B cell (primary cell): ENCODE measurements at regions not wholly inside any gene's neighbourhood (a gene's known extent, or its start where the extent isn't known, plus 50 kb on each side); places are given as distances from the start of the nearest gene placed in this dataset.

Source experiments
- CTCF ChIP-seq: fragments of 200-600 bp; IDR thresholded peaks from one replicate; pipeline ENCODE4 v1.8.0; 2022; ENCODE audit warnings: antibody characterized with exemption, mild to moderate bottlenecking
- EZH2 ChIP-seq: IDR thresholded peaks from 2 replicates; pipeline ENCODE4 v1.6.1; 2012; ENCODE audit warnings: borderline replicate concordance, low read depth, mild to moderate bottlenecking, moderate library complexity, low read length; ENCODE audit not compliant: insufficient read depth, poor library complexity, severe bottlenecking

GRCh38 chr3:5504135-5504534 is 316.6 kb downstream of the EDEM1 start:
- TF ChIP-seq CTCF (no peak), EZH2 (no peak)
